Thyroid gland (tissue), 4 donors: ENCODE measurements at regions not wholly inside any gene's neighbourhood (a gene's known extent, or its start where the extent isn't known, plus 50 kb on each side); places are given as distances from the start of the nearest gene placed in this dataset.

ENCODE experiments used
- POLR2A ChIP-seq, 2 donors: fragments of 450-650 bp; IDR thresholded peaks; one replicate each; pipeline ENCODE4 v1.6.1; 2017; ENCODE audit warnings: antibody characterized with exemption in 2 of 2, mild to moderate bottlenecking in 2 of 2, moderate library complexity in 1 of 2
- TF ChIP-seq, protein P1 (sequence below), 6 experiments: fragments of 200-600 bp in 3 of 6; fragments of 450-650 bp in 3 of 6; sonication (generic) in 3 of 6; IDR thresholded peaks; one replicate each; pipeline ENCODE4 v1.5.1; 2016 to 2019; ENCODE audit warnings: antibody characterized with exemption in 6 of 6, mild to moderate bottlenecking in 2 of 6, inconsistent platforms in 1 of 6, moderate library complexity in 1 of 6

DNA sequence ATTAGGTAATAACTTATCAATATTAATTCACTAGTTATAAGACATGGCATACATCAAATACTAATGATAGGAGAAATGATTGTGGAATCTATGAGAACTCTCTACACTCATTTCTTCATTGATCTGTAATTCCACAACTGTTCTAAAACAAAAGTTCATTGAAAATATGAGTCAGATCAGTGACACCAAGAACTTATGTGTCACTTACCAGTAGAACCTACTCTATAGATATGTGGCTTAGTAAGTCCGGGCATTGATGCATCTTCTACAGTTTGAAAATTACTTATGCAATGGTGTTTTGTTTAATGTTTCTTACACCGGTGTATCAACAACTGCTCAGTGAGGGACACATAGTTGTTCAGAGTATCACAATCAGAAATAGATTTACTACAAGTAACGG lies 520.3 kb downstream of the ARAP2 start:
- TF ChIP-seq POLR2A (IDR thresholded peaks at IDR 0.05): no peak
- TF ChIP-seq, protein P1, sequence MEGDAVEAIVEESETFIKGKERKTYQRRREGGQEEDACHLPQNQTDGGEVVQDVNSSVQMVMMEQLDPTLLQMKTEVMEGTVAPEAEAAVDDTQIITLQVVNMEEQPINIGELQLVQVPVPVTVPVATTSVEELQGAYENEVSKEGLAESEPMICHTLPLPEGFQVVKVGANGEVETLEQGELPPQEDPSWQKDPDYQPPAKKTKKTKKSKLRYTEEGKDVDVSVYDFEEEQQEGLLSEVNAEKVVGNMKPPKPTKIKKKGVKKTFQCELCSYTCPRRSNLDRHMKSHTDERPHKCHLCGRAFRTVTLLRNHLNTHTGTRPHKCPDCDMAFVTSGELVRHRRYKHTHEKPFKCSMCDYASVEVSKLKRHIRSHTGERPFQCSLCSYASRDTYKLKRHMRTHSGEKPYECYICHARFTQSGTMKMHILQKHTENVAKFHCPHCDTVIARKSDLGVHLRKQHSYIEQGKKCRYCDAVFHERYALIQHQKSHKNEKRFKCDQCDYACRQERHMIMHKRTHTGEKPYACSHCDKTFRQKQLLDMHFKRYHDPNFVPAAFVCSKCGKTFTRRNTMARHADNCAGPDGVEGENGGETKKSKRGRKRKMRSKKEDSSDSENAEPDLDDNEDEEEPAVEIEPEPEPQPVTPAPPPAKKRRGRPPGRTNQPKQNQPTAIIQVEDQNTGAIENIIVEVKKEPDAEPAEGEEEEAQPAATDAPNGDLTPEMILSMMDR (IDR thresholded peaks at IDR 0.05): no peak
